Sigmoid colon (tissue), 6 donors: ENCODE measurements at regions not wholly inside any gene's neighbourhood (a gene's known extent, or its start where the extent isn't known, plus 50 kb on each side); places are given as distances from the start of the nearest gene placed in this dataset.

Experiments
- DNase-seq: peaks from one replicate; pipeline ENCODE4 v3.0.0-alpha.2; 2019
- H3K27ac ChIP-seq, 4 donors: fragments of 200-600 bp; sonication (generic); one replicate each; pipeline ENCODE4 v1.5.1; 2016 to 2019; ENCODE audit warnings: mild to moderate bottlenecking in 1 of 4
- H3K27me3 ChIP-seq, 3 donors: fragments of 200-600 bp; sonication (generic); one replicate each; pipeline ENCODE4 v1.5.1; 2019; ENCODE audit warnings: mild to moderate bottlenecking in 1 of 3
- H3K36me3 ChIP-seq, 4 donors: fragments of 200-600 bp; sonication (generic); one replicate each; pipeline ENCODE4 v1.5.1; 2016 to 2019
- H3K4me1 ChIP-seq, 4 donors: fragments of 200-600 bp; sonication (generic); one replicate each; pipeline ENCODE4 v1.5.1; 2017 to 2019
- H3K4me3 ChIP-seq, 4 donors: fragments of 200-600 bp; sonication (generic); one replicate each; pipeline ENCODE4 v1.5.1; 2017 to 2019; ENCODE audit warnings: mild to moderate bottlenecking in 2 of 4, moderate library complexity in 1 of 4
- H3K9me3 ChIP-seq, 4 donors: fragments of 200-600 bp in 3 of 4; sonication (generic) in 3 of 4; one replicate each; pipeline versions ENCODE4 v1.5.1 to v1.6.1; 2013 to 2019
- EP300 ChIP-seq, 4 donors: sonication (generic); formaldehyde crosslinking; IDR thresholded peaks; one replicate each; pipeline ENCODE4 v1.6.1; 2017; ENCODE audit warnings: antibody characterized with exemption in 4 of 4
- POLR2A ChIP-seq, 2 donors: fragments of 450-650 bp; IDR thresholded peaks; one replicate each; pipeline ENCODE4 v1.6.1; 2016; ENCODE audit warnings: antibody characterized with exemption in 2 of 2, mild to moderate bottlenecking in 2 of 2, moderate library complexity in 2 of 2
- POLR2AphosphoS5 ChIP-seq, 4 donors: sonication (generic); formaldehyde crosslinking; IDR thresholded peaks; one replicate each; pipeline ENCODE4 v1.6.1; 2017; ENCODE audit warnings: antibody characterized with exemption in 4 of 4
- WGBS, 2 donors: extraction: QIAGEN DNeasy Blood & Tissue Kit; methylation state at CpG; one replicate each; pipeline ENCODE4 v1.1.7; 2013; 5-methylcytosine and 5-hydroxymethylcytosine counted together
- intact Hi-C: fragments of 100-400 bp; cut with DNase I; formaldehyde crosslinking; loops from one replicate; pipeline ENCODE4 v1.15.1; 2023
- TF ChIP-seq, protein P1 (sequence below), 4 experiments: fragments of 450-650 bp in 3 of 4; fragments of 200-600 bp in 1 of 4; IDR thresholded peaks; one replicate each; pipeline ENCODE4 v1.5.1; 2016 to 2019; ENCODE audit warnings: antibody characterized with exemption in 4 of 4, mild to moderate bottlenecking in 3 of 4, moderate library complexity in 2 of 4
- donor health status: healthy with polysubstance abuse.
- donor health status: healthy.

DNA sequence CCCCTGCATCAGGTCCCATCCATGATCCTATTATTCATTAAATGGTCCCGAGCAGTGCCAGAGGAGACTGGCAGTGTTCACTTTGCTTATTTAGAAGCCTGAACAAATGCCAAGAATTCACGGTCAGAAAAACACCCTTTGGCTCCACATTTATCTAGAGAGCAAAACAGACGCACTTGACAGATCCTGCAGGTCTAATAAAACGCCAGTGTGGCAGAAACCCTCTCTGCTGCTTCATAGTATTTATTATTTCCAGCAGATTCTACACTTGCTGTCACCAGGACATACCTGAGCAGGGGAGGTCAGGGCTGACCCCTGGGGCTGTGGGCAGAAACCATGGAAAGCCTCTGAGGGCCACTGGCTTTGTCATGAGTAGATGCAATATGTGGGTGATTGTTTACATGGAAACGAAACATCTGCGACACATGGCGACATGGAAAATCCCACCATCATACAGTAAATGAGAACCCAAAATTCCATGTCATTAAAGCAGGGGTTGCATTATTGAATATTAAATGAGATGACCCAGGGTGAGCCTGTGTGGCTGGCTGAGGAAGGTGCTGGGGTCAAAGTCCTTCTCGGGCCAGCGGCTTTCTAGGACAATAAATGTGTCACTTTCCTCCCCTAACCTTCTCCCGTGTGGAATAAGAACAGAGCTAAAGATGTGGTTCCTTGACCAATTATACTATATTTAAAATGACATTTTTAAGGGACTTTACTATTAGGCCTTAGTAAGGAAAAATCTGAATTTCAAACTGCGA lies 205.9 kb upstream of the SVIL start:
- peak in 1 of 4 donors; percentile 1 for TF ChIP-seq EP300 (IDR thresholded peaks at IDR 0.05)
- TF ChIP-seq POLR2AphosphoS5 (IDR thresholded peaks at IDR 0.05): no peak
- DNase-seq: peak; percentile 66
- 56 to 74% methylated on average over 11 of the region's 11 CpGs for WGBS, 2 donors
- H3K27me3 ChIP-seq: no peaks in the 10 kb centered on the region
- intact Hi-C loops: no loop called here
- H3K9me3 ChIP-seq: no peaks in the 10 kb centered on the region
- H3K27ac ChIP-seq: peak overlapping the region; percentile 88 to 97 (median 96)
- peaks cover 0 to 87% (median 59%) of the 10 kb centered on the region in 4 donors for H3K4me1 ChIP-seq
- no peak overlapping the region for H3K4me3 ChIP-seq
- no peaks in the 10 kb centered on the region for H3K36me3 ChIP-seq

DNA sequence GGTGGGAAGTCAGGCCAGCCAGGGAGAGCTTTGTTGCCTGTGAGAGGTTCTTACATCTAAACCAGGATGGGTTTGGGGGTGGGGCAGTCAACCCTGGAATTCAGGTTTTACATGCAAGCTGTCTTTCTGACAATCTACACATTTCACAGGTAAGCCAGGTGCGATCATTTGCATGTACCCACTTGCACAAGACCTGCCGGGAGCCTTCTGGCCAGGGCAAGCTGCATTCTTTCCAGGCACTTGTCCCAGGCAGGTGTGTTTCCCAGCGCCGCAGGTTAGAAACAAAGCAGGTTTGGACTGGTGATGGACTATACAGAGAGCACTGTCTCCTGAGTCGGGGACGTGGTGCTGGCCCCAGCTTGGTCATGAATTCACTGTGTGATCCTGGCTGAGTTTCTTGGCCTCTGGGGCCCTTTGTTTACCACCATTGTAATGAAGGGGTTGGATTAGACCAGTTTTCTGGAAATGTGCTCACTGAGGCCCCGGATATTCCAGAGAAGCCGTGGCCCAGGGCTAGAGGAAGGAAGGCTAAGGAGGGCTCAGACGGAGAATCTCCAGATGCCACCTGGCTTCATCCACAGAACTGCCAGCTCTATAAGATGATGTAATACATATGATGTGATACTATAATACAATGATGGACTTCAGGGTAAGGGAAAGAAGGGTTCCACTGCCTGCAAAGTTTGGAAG lies 205.2 kb upstream of the SVIL start:
- Histone ChIP-seq H3K4me3 (no peak overlapping the region), H3K27ac (peak overlapping the region; percentile 88 to 97 (median 96)), H3K9me3 (no peaks in the 10 kb centered on the region), H3K27me3 (no peaks in the 10 kb centered on the region), H3K36me3 (no peaks in the 10 kb centered on the region), H3K4me1 (peaks cover 0 to 92% (median 66%) of the 10 kb centered on the region in 4 donors)
- DNase-seq: peak; percentile 81
- TF ChIP-seq, protein P1, sequence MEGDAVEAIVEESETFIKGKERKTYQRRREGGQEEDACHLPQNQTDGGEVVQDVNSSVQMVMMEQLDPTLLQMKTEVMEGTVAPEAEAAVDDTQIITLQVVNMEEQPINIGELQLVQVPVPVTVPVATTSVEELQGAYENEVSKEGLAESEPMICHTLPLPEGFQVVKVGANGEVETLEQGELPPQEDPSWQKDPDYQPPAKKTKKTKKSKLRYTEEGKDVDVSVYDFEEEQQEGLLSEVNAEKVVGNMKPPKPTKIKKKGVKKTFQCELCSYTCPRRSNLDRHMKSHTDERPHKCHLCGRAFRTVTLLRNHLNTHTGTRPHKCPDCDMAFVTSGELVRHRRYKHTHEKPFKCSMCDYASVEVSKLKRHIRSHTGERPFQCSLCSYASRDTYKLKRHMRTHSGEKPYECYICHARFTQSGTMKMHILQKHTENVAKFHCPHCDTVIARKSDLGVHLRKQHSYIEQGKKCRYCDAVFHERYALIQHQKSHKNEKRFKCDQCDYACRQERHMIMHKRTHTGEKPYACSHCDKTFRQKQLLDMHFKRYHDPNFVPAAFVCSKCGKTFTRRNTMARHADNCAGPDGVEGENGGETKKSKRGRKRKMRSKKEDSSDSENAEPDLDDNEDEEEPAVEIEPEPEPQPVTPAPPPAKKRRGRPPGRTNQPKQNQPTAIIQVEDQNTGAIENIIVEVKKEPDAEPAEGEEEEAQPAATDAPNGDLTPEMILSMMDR (IDR thresholded peaks at IDR 0.05): no peak
- TF ChIP-seq POLR2A (IDR thresholded peaks at IDR 0.05) (no peak), POLR2AphosphoS5 (IDR thresholded peaks at IDR 0.05) (peak; percentile 28 to 71 (median 58)), EP300 (IDR thresholded peaks at IDR 0.05) (peak in 3 of 4 donors; percentile 53 to 73 (median 56))
- intact Hi-C loops: loop anchor here (5.0 kb wide), 1 partner anchor 43 kb away; no protein-coding TSS in a partner anchor
- 90% methylated on average over 9 of the region's 9 CpGs for WGBS, 2 donors

DNA sequence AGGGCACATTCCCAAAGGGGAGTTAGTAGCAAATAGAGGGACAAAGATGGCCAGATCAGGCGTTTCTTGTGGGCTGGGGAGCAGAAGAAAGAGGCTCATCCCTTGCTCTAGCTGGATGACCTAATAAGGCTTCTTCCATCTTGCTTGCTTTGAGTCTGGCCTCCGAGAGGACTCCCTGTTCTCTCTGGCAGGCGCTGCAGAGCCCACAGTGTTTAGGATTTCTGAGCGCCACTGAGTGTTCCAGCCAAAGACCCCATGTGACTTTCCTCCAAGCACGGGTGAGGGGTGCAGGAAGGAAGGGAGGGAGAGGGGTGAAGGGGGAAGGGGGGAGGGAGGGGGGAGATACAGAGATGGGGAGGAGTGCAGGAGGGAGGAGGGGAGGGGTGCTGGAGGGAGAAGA lies 203.8 kb upstream of the SVIL start:
- Histone ChIP-seq H3K36me3 (no peaks in the 10 kb centered on the region), H3K4me1 (peaks cover 0 to 93% (median 70%) of the 10 kb centered on the region in 4 donors), H3K9me3 (no peaks in the 10 kb centered on the region), H3K4me3 (no peak overlapping the region), H3K27ac (peak overlapping the region; percentile 88 to 97 (median 96)), H3K27me3 (no peaks in the 10 kb centered on the region)
- 65 to 81% methylated on average over 5 of the region's 5 CpGs for WGBS, 2 donors
- DNase-seq: peak; percentile 96
- intact Hi-C loops: loop anchor here (1.0 to 5.0 kb wide), 2 partner anchors 26 to 41 kb away; no protein-coding TSS in a partner anchor
- TF ChIP-seq, protein P1 (IDR thresholded peaks at IDR 0.05): no peak
- TF ChIP-seq POLR2A (IDR thresholded peaks at IDR 0.05) (no peak), EP300 (IDR thresholded peaks at IDR 0.05) (peak; percentile 97 to 100 (median 98)), POLR2AphosphoS5 (IDR thresholded peaks at IDR 0.05) (peak; percentile 64 to 94 (median 80))

DNA sequence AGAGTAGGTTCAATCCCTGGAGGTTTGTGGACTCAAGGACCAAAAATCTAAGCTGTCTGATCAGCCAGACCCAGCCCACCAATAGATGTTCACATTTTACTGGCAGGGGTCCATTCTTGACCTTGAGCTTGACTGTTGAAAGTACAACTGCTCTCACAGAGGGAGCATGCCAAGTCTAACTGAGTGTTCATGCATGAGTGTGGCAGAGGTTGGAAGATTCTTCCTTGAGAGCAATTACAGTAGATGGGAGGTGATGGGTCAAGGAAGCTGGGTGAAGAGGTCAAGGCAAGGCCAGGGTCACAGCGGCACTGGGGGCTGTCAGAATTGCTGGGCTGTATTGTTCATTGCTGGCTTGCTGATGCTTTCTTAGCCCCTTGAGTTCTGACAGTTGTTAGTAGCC lies 202.8 kb upstream of the SVIL start:
- TF ChIP-seq EP300 (IDR thresholded peaks at IDR 0.05) (no peak), POLR2AphosphoS5 (IDR thresholded peaks at IDR 0.05) (no peak), POLR2A (IDR thresholded peaks at IDR 0.05) (no peak)
- TF ChIP-seq, protein P1 (IDR thresholded peaks at IDR 0.05): no peak
- WGBS, 2 donors: 86 to 92% methylated on average over 1 of the region's 1 CpG
- Histone ChIP-seq H3K9me3 (no peaks in the 10 kb centered on the region), H3K27me3 (no peaks in the 10 kb centered on the region), H3K4me1 (peaks cover 0 to 88% (median 70%) of the 10 kb centered on the region in 4 donors), H3K36me3 (no peaks in the 10 kb centered on the region), H3K4me3 (no peak overlapping the region), H3K27ac (peak overlapping the region; percentile 88 to 97 (median 96))
- intact Hi-C loops: loop anchor here (5.0 kb wide), 1 partner anchor 40 kb away; no protein-coding TSS in a partner anchor
- DNase-seq: no peak

DNA sequence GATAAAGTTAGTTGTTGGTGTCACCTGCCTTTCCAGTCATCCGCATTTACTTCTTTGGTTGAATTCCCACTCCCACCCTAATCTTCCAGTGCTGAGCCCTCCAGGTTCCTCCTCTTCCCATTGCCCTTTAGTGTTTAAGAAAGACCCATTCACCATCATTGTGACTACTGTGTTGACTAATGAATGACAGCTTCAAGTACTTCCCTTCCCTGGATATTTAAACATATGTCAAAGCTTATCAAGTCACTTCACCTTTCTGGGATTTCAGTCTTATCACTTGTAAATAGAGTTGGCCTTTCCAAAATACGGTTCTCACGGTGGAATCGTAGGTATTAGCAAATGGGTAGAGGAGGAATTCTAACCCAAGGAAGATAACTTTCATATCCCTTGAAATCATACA lies 201.6 kb upstream of the SVIL start:
- DNase-seq: no peak
- intact Hi-C loops: loop anchor here (5.0 kb wide), 1 partner anchor 39 kb away; no protein-coding TSS in a partner anchor
- Histone ChIP-seq H3K36me3 (no peaks in the 10 kb centered on the region), H3K9me3 (no peaks in the 10 kb centered on the region), H3K27me3 (no peaks in the 10 kb centered on the region), H3K4me3 (no peak overlapping the region), H3K4me1 (peaks cover 0 to 85% (median 68%) of the 10 kb centered on the region in 4 donors), H3K27ac (peak overlapping the region; percentile 88 to 97 (median 96))
- 94 to 95% methylated on average over 4 of the region's 4 CpGs for WGBS, 2 donors
- TF ChIP-seq POLR2AphosphoS5 (IDR thresholded peaks at IDR 0.05): no peak
- no peak for TF ChIP-seq POLR2A (IDR thresholded peaks at IDR 0.05)
- TF ChIP-seq EP300 (IDR thresholded peaks at IDR 0.05): no peak
- TF ChIP-seq, protein P1 (IDR thresholded peaks at IDR 0.05): no peak
